KMS-11 (cell line): ENCODE measurements at regions not wholly inside any gene's neighbourhood (a gene's known extent, or its start where the extent isn't known, plus 50 kb on each side); places are given as distances from the start of the nearest gene placed in this dataset.

Experiments
- H2AFZ ChIP-seq: fragments of 200-600 bp; sonication (generic); 2 replicates; pipeline ENCODE4 v1.6.1; 2016; ENCODE audit warnings: antibody characterized with exemption, mixed run types, low read depth
- H3K27ac ChIP-seq: fragments of 200-600 bp; sonication (generic); 2 replicates; pipeline ENCODE4 v1.6.1; 2016; ENCODE audit warnings: mild to moderate bottlenecking, mixed run types
- H3K27me3 ChIP-seq: fragments of 200-600 bp; sonication (generic); 2 replicates; pipeline ENCODE4 v1.6.1; 2017; ENCODE audit warnings: mild to moderate bottlenecking, low read depth, mixed run types, moderate library complexity; ENCODE audit not compliant: insufficient read depth
- H3K36me3 ChIP-seq: fragments of 200-600 bp; sonication (generic); 2 replicates; pipeline ENCODE4 v1.6.1; 2017; ENCODE audit warnings: mild to moderate bottlenecking, mixed run types; ENCODE audit not compliant: insufficient read depth
- H3K4me1 ChIP-seq: fragments of 200-600 bp; sonication (generic); 2 replicates; pipeline ENCODE4 v1.6.1; 2016; ENCODE audit warnings: mild to moderate bottlenecking, low read depth, mixed run types; ENCODE audit not compliant: poor library complexity, severe bottlenecking
- H3K4me2 ChIP-seq: fragments of 200-600 bp; sonication (generic); 2 replicates; pipeline ENCODE4 v1.7.0; 2016; ENCODE audit warnings: mild to moderate bottlenecking, mixed run types
- H3K4me3 ChIP-seq: fragments of 200-600 bp; sonication (generic); IDR thresholded peaks from 2 replicates; pipeline ENCODE4 v1.6.1; 2017; ENCODE audit warnings: low read depth, low read length, mixed read lengths; ENCODE audit not compliant: insufficient read depth
- H3K79me2 ChIP-seq: fragments of 200-600 bp; sonication (generic); 2 replicates; pipeline ENCODE4 v1.6.1; 2016; ENCODE audit warnings: low read depth, mixed run types; ENCODE audit not compliant: insufficient read depth
- H3K9ac ChIP-seq: fragments of 200-600 bp; sonication (generic); 2 replicates; pipeline ENCODE4 v1.6.1; 2016; ENCODE audit warnings: mild to moderate bottlenecking, mixed run types
- H4K20me1 ChIP-seq: fragments of 200-600 bp; sonication (generic); 2 replicates; pipeline ENCODE4 v1.6.1; 2016; ENCODE audit warnings: mild to moderate bottlenecking, mixed run types; ENCODE audit not compliant: insufficient read depth
- CTCF ChIP-seq: fragments of 200-600 bp; sonication (generic); conservative IDR thresholded peaks from 2 replicates; pipeline ENCODE4 v1.6.1; 2017; ENCODE audit warnings: low read depth, mild to moderate bottlenecking, antibody characterized with exemption, low read length, moderate library complexity, mixed read lengths

- Histone ChIP-seq H3K4me1 (no peaks in the 10 kb centered on the region), H3K4me2 (no peak overlapping the region), H3K27ac (no peak overlapping the region), H3K36me3 (no peaks in the 10 kb centered on the region), H3K27me3 (no peaks in the 10 kb centered on the region), H3K79me2 (no peaks in the 10 kb centered on the region), H4K20me1 (no peaks in the 10 kb centered on the region), H3K4me3 (no peak overlapping the region), H2AFZ (no peak overlapping the region), H3K9ac (no peak overlapping the region)
- TF ChIP-seq CTCF = no peak
These were observed 289.8 kb downstream of the COG6 start for GRCh38 chr13:39945226-39945625.

GRCh38 chr13:39946769-39947168 lies 291.3 kb downstream of the COG6 start:
- TF ChIP-seq CTCF = no peak
- H3K9ac ChIP-seq = no peak overlapping the region
- no peak overlapping the region for H3K4me3 ChIP-seq
- no peak overlapping the region for H3K4me2 ChIP-seq
- no peaks in the 10 kb centered on the region for H3K4me1 ChIP-seq
- H3K27me3 ChIP-seq = no peaks in the 10 kb centered on the region
- H4K20me1 ChIP-seq = no peaks in the 10 kb centered on the region
- no peaks in the 10 kb centered on the region for H3K36me3 ChIP-seq
- no peaks in the 10 kb centered on the region for H3K79me2 ChIP-seq
- H3K27ac ChIP-seq = no peak overlapping the region
- H2AFZ ChIP-seq = no peak overlapping the region

GRCh38 chr13:39951301-39951700 lies 295.8 kb downstream of the COG6 start:
- Histone ChIP-seq H3K79me2 (no peaks in the 10 kb centered on the region), H3K27ac (no peak overlapping the region), H4K20me1 (no peaks in the 10 kb centered on the region), H2AFZ (no peak overlapping the region), H3K4me1 (peaks cover 24% of the 10 kb centered on the region), H3K27me3 (no peaks in the 10 kb centered on the region), H3K9ac (no peak overlapping the region), H3K36me3 (no peaks in the 10 kb centered on the region), H3K4me3 (no peak overlapping the region), H3K4me2 (no peak overlapping the region)
- no peak for TF ChIP-seq CTCF

GRCh38 chr13:39952249-39953233 lies 297.1 kb downstream of the COG6 start:
- H4K20me1 ChIP-seq = no peaks in the 10 kb centered on the region
- no peak overlapping the region for H3K9ac ChIP-seq
- H3K79me2 ChIP-seq = no peaks in the 10 kb centered on the region
- peaks cover 33% of the 10 kb centered on the region for H3K4me1 ChIP-seq
- no peak overlapping the region for H2AFZ ChIP-seq
- TF ChIP-seq CTCF = no peak
- no peaks in the 10 kb centered on the region for H3K36me3 ChIP-seq
- no peaks in the 10 kb centered on the region for H3K27me3 ChIP-seq
- no peak overlapping the region for H3K4me3 ChIP-seq
- H3K4me2 ChIP-seq = no peak overlapping the region
- H3K27ac ChIP-seq = no peak overlapping the region
